GM21529 (cell line): ENCODE measurements at regions not wholly inside any gene's neighbourhood (a gene's known extent, or its start where the extent isn't known, plus 50 kb on each side); places are given as distances from the start of the nearest gene placed in this dataset.

Source experiments
- ATAC-seq: cut with Tn5 transposase; IDR thresholded peaks from one replicate; pipeline ENCODE4 v1.9.1; 2021; ENCODE audit not compliant: unreplicated experiment

GRCh38 chr2:16181741-16182090 is 241.4 kb downstream of the MYCN start:
- ATAC-seq = no peak

GRCh38 chr2:16181062-16181740 is 240.9 kb downstream of the MYCN start:
- ATAC-seq = no peak

GRCh38 chr2:16180631-16181030 is 240.3 kb downstream of the MYCN start:
- no peak for ATAC-seq

GRCh38 chr2:16179701-16180416 is 239.5 kb downstream of the MYCN start:
- ATAC-seq = no peak

GRCh38 chr2:16178551-16179130 is 238.3 kb downstream of the MYCN start:
- ATAC-seq = no peak

- no peak for ATAC-seq
Measured at GRCh38 chr2:16177671-16178180, 237.4 kb downstream of the MYCN start.

- ATAC-seq = no peak
Measured at GRCh38 chr2:16176971-16177480, 236.7 kb downstream of the MYCN start.

- no peak for ATAC-seq
Measured at GRCh38 chr2:16175247-16175825, 235.0 kb downstream of the MYCN start.

GRCh38 chr2:16174693-16175045 is 234.3 kb downstream of the MYCN start:
- no peak for ATAC-seq

- no peak for ATAC-seq
Measured at GRCh38 chr2:16173893-16174692, 233.7 kb downstream of the MYCN start.

GRCh38 chr2:16172324-16173175 is 232.2 kb downstream of the MYCN start:
- ATAC-seq = no peak

- ATAC-seq = no peak
Measured at GRCh38 chr2:16171425-16171920, 231.1 kb downstream of the MYCN start.

GRCh38 chr2:16170675-16171424 is 230.5 kb downstream of the MYCN start:
- ATAC-seq = no peak

- ATAC-seq = no peak
Measured at GRCh38 chr2:16169381-16169960, 229.1 kb downstream of the MYCN start.

- ATAC-seq = no peak
Measured at GRCh38 chr2:16168506-16169264, 228.3 kb downstream of the MYCN start.

GRCh38 chr2:16167870-16168426 is 227.6 kb downstream of the MYCN start:
- ATAC-seq = no peak

GRCh38 chr2:16167451-16167861 is 227.1 kb downstream of the MYCN start:
- ATAC-seq = no peak
